HG03066 (cell line): ENCODE measurements at regions not wholly inside any gene's neighbourhood (a gene's known extent, or its start where the extent isn't known, plus 50 kb on each side); places are given as distances from the start of the nearest gene placed in this dataset.
"Not testable (repeated sequence)": the region's sequence is repeated elsewhere in the genome, so short reads cannot be mapped to it uniquely, and the experiment has no call there.

Experiments used
- ATAC-seq: cut with Tn5 transposase; IDR thresholded peaks from one replicate; pipeline ENCODE4 v1.9.1; 2021; ENCODE audit warnings: low read depth; ENCODE audit not compliant: unreplicated experiment

GRCh38 chr2:192591617-192592016 lies 396.9 kb upstream of the TMEFF2 start:
- no peak for ATAC-seq

- ATAC-seq = no peak
Measured at GRCh38 chr2:192585418-192585817, 390.7 kb upstream of the TMEFF2 start.

GRCh38 chr2:192584976-192585375 lies 390.2 kb upstream of the TMEFF2 start:
- ATAC-seq = no peak

- ATAC-seq = no peak
Measured at GRCh38 chr2:192579965-192580700, 385.4 kb upstream of the TMEFF2 start.

GRCh38 chr2:192578780-192579179 lies 384.0 kb upstream of the TMEFF2 start:
- ATAC-seq = no peak

GRCh38 chr2:192577706-192578105 lies 383.0 kb upstream of the TMEFF2 start:
- ATAC-seq = no peak

GRCh38 chr2:192574552-192574951 lies 379.8 kb upstream of the TMEFF2 start:
- ATAC-seq = no peak

- ATAC-seq = no peak
Measured at GRCh38 chr2:192571636-192572035, 376.9 kb upstream of the TMEFF2 start.

GRCh38 chr2:192570788-192571187 lies 376.1 kb upstream of the TMEFF2 start:
- no peak for ATAC-seq

GRCh38 chr2:192566863-192567262 lies 372.1 kb upstream of the TMEFF2 start:
- ATAC-seq = no peak

GRCh38 chr2:192560326-192560725 lies 365.6 kb upstream of the TMEFF2 start:
- no peak for ATAC-seq

GRCh38 chr2:192559587-192559986 lies 364.9 kb upstream of the TMEFF2 start:
- ATAC-seq = no peak

- no peak for ATAC-seq
Measured at GRCh38 chr2:192558637-192559036, 363.9 kb upstream of the TMEFF2 start.

GRCh38 chr2:192555740-192556139 lies 361.0 kb upstream of the TMEFF2 start:
- ATAC-seq = no peak

- no peak for ATAC-seq
Measured at GRCh38 chr2:192551760-192552159, 357.0 kb upstream of the TMEFF2 start.

- no peak for ATAC-seq
Measured at GRCh38 chr2:192546565-192546964, 351.8 kb upstream of the TMEFF2 start.

- ATAC-seq = no peak
Measured at GRCh38 chr2:192544371-192544955, 349.7 kb upstream of the TMEFF2 start.

- not testable (repeated sequence) for ATAC-seq
Measured at GRCh38 chr2:192542148-192543066, 347.7 kb upstream of the TMEFF2 start.

- no peak for ATAC-seq
Measured at GRCh38 chr2:192539306-192539705, 344.6 kb upstream of the TMEFF2 start.

- ATAC-seq = no peak
Measured at GRCh38 chr2:192536922-192537624, 342.3 kb upstream of the TMEFF2 start.
